DOHH2 (cell line): ENCODE measurements at regions not wholly inside any gene's neighbourhood (a gene's known extent, or its start where the extent isn't known, plus 50 kb on each side); places are given as distances from the start of the nearest gene placed in this dataset.

Experiments
- CTCF ChIP-seq: fragments of 200-600 bp; sonication (generic); IDR thresholded peaks from one replicate; pipeline ENCODE4 v1.5.1; 2014; ENCODE audit warnings: antibody characterized with exemption, mild to moderate bottlenecking, low read depth, low read length; ENCODE audit not compliant: poor library complexity, severe bottlenecking
- EZH2phosphoT487 ChIP-seq: fragments of 200-600 bp; sonication (generic); IDR thresholded peaks from 2 replicates; pipeline ENCODE4 v1.6.1; 2017; ENCODE audit warnings: borderline replicate concordance, mild to moderate bottlenecking, antibody characterized with exemption, low read length, moderate library complexity, mixed read lengths

GRCh38 chr18:75809926-75810255 is 382.4 kb upstream of the SMIM21 start:
- TF ChIP-seq CTCF (no peak), EZH2phosphoT487 (no peak)
